HEK293T (cell line): ENCODE measurements at regions not wholly inside any gene's neighbourhood (a gene's known extent, or its start where the extent isn't known, plus 50 kb on each side); places are given as distances from the start of the nearest gene placed in this dataset.

Experiments used
- CTCF ChIA-PET: fragments of 350-600 bp; formaldehyde crosslinking; extraction: SDS; loops from one replicate; lab custom pipeline; 2021; ENCODE audit warnings: antibody characterized with exemption, inconsistent platforms; lab: Yijun Ruan, JAX
- POLR2A ChIA-PET: fragments of 350-600 bp; formaldehyde crosslinking; extraction: SDS; loops from one replicate; lab custom pipeline; 2020; ENCODE audit warnings: antibody characterized with exemption, inconsistent platforms; lab: Yijun Ruan, JAX
- DNase-seq: peaks from one replicate; pipeline ENCODE4 v3.0.0; 2012; ENCODE audit warnings: mixed read lengths; ENCODE audit errors: extremely low spot score
- ARNT ChIP-seq: fragments of 450-650 bp; IDR thresholded peaks from 2 replicates; pipeline ENCODE4 v1.6.1; 2017; ENCODE audit warnings: mild to moderate bottlenecking
- BHLHE40 ChIP-seq: fragments of 450-650 bp; IDR thresholded peaks from 2 replicates; pipeline ENCODE4 v1.6.1; 2016; ENCODE audit warnings: mild to moderate bottlenecking, moderate library complexity, borderline replicate concordance
- CTBP1 ChIP-seq: fragments of 450-650 bp; IDR thresholded peaks from 2 replicates; pipeline ENCODE4 v1.6.1; 2016; ENCODE audit warnings: borderline replicate concordance
- ELF4 ChIP-seq: fragments of 450-650 bp; IDR thresholded peaks from 2 replicates; pipeline ENCODE4 v1.6.1; 2017; ENCODE audit warnings: antibody characterized with exemption
- FOXA1 ChIP-seq: fragments of 450-650 bp; IDR thresholded peaks from 2 replicates; pipeline ENCODE4 v1.6.1; 2016; ENCODE audit warnings: mild to moderate bottlenecking
- FOXK2 ChIP-seq: fragments of 450-650 bp; IDR thresholded peaks from 2 replicates; pipeline ENCODE4 v1.6.1; 2016; ENCODE audit warnings: mild to moderate bottlenecking
- FOXM1 ChIP-seq: fragments of 450-650 bp; IDR thresholded peaks from 2 replicates; pipeline ENCODE4 v1.6.1; 2017; ENCODE audit warnings: mild to moderate bottlenecking, borderline replicate concordance
- HDGF ChIP-seq: fragments of 450-650 bp; IDR thresholded peaks from 2 replicates; pipeline ENCODE4 v1.6.1; 2017; ENCODE audit warnings: antibody characterized with exemption, borderline replicate concordance
- L3MBTL2 ChIP-seq: fragments of 450-650 bp; conservative IDR thresholded peaks from 2 replicates; pipeline ENCODE4 v1.6.1; 2016; ENCODE audit warnings: mild to moderate bottlenecking
- LEF1 ChIP-seq: fragments of 450-650 bp; IDR thresholded peaks from 2 replicates; pipeline ENCODE4 v1.6.1; 2017; ENCODE audit warnings: mild to moderate bottlenecking, borderline replicate concordance
- NFRKB ChIP-seq: fragments of 450-650 bp; IDR thresholded peaks from 2 replicates; pipeline ENCODE4 v1.6.1; 2016; ENCODE audit warnings: mild to moderate bottlenecking, moderate library complexity
- PKNOX1 ChIP-seq: fragments of 450-650 bp; IDR thresholded peaks from 2 replicates; pipeline ENCODE4 v1.6.1; 2016
- SP1 ChIP-seq: fragments of 450-650 bp; IDR thresholded peaks from 2 replicates; pipeline ENCODE4 v1.6.1; 2017
- SUZ12 ChIP-seq: fragments of 450-650 bp; IDR thresholded peaks from 2 replicates; pipeline ENCODE4 v1.6.1; 2016; ENCODE audit warnings: mild to moderate bottlenecking
- TARDBP ChIP-seq: fragments of 450-650 bp; IDR thresholded peaks from 2 replicates; pipeline ENCODE4 v1.6.1; 2016
- ZNF384 ChIP-seq: fragments of 450-650 bp; IDR thresholded peaks from 2 replicates; pipeline ENCODE4 v1.6.1; 2016

- no peak for DNase-seq
- CTCF ChIA-PET = no interaction called here
- POLR2A ChIA-PET = no interaction called here
Measured at GRCh38 chr3:35409991-35410390, 229.3 kb upstream of the ARPP21 start.

GRCh38 chr3:35413483-35413882, 225.8 kb upstream of the ARPP21 start:
- TF ChIP-seq SP1 (no peak), FOXM1 (no peak), FOXA1 (no peak), NFRKB (no peak), PKNOX1 (no peak), FOXK2 (no peak), TARDBP (no peak), ELF4 (no peak), BHLHE40 (no peak), SUZ12 (no peak), ARNT (no peak), ZNF384 (no peak)
- POLR2A ChIA-PET = no interaction called here
- CTCF ChIA-PET = no interaction called here
- no peak for DNase-seq

More at GRCh38 chr3:35409991-35410390, 229.3 kb upstream of the ARPP21 start:
- no peak for TF ChIP-seq BHLHE40
- TF ChIP-seq ZNF384 = no peak
- TF ChIP-seq FOXK2 = no peak

- TF ChIP-seq L3MBTL2 (no peak), PKNOX1 (no peak), LEF1 (no peak), FOXM1 (no peak)
- DNase-seq = no peak
- ChIA-PET CTCF (no interaction called here), POLR2A (no interaction called here)
Measured at GRCh38 chr3:35417080-35417479, 222.2 kb upstream of the ARPP21 start.

GRCh38 chr3:35422101-35422500, 217.2 kb upstream of the ARPP21 start:
- POLR2A ChIA-PET = no interaction called here

GRCh38 chr3:35422836-35423601, 216.3 kb upstream of the ARPP21 start:
- no peak for DNase-seq

More at GRCh38 chr3:35422101-35422500, 217.2 kb upstream of the ARPP21 start:
- DNase-seq = no peak
- TF ChIP-seq CTBP1 = no peak
- no peak for TF ChIP-seq HDGF
- TF ChIP-seq ARNT = no peak
- TF ChIP-seq ELF4 = no peak
- no peak for TF ChIP-seq BHLHE40
- no peak for TF ChIP-seq FOXM1
- CTCF ChIA-PET = no interaction called here

GRCh38 chr3:35426366-35426958, 212.9 kb upstream of the ARPP21 start:
- CTCF ChIA-PET = no interaction called here
- POLR2A ChIA-PET = no interaction called here
- TF ChIP-seq FOXK2 (no peak), SUZ12 (no peak), TARDBP (no peak), ELF4 (no peak), FOXM1 (no peak), NFRKB (no peak), LEF1 (no peak), L3MBTL2 (no peak), SP1 (no peak), FOXA1 (no peak), CTBP1 (no peak), HDGF (no peak), PKNOX1 (no peak), BHLHE40 (no peak)
- DNase-seq = no peak

More at GRCh38 chr3:35422836-35423601, 216.3 kb upstream of the ARPP21 start:
- ChIA-PET POLR2A (no interaction called here), CTCF (no interaction called here)
- TF ChIP-seq NFRKB (no peak), FOXM1 (no peak), SUZ12 (no peak), CTBP1 (no peak), FOXA1 (no peak), HDGF (no peak), ELF4 (no peak), L3MBTL2 (no peak), BHLHE40 (no peak), FOXK2 (no peak), ZNF384 (no peak), PKNOX1 (no peak)
